Activated T-cell treated with anti-CD3 and anti-CD28 coated beads for 4 hours (primary cell): ENCODE measurements at regions not wholly inside any gene's neighbourhood (a gene's known extent, or its start where the extent isn't known, plus 50 kb on each side); places are given as distances from the start of the nearest gene placed in this dataset.
A peak's percentile ranks its signal among the peaks of the same experiment; 100 is the strongest.
"Not testable (repeated sequence)": the region's sequence is repeated elsewhere in the genome, so short reads cannot be mapped to it uniquely, and the experiment has no call there.

Experiments used
- DNase-seq: peaks from one replicate; pipeline ENCODE4 v3.0.0-alpha.2; 2020

DNA sequence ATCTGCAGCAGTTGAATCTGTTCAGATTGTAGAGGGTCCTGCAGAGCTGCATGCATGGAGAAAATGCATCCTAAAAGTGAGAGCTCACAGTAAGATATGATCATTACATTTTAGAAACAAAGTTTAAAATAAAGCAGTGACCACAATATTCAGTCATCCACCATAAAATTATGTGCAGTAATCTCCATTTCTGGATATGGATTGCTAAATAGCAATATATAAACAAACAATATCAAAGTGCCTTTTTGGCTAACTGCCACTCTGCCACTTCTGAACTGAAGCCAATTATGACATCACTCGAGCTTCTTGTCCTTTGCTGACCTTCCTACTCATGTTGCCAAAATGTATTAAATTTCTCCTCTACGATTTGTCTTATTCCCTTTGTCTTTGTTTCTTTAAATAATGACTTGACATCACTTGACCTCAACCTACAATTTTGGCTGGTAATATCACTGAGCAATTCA is 262.0 kb upstream of the CXADR start:
- no peak for DNase-seq

DNA sequence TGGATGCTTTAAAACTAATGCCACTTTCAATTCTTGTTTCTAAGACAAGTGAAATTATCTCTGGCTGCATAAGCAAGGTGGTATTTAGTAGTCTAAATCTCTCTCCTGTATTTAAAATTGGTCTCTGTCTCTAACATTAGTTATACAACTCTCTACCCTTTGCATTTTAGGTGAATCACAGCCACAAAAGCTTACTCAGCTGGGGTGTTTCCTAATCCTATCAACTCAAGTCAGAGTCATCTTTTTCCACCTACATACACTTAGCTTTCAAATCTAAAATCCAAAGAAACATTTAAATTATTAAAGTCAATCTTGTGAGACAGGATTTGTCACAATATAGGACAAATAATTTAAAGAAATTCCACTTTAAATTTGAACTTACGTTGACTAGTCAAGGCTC is 255.1 kb upstream of the CXADR start:
- no peak for DNase-seq

DNA sequence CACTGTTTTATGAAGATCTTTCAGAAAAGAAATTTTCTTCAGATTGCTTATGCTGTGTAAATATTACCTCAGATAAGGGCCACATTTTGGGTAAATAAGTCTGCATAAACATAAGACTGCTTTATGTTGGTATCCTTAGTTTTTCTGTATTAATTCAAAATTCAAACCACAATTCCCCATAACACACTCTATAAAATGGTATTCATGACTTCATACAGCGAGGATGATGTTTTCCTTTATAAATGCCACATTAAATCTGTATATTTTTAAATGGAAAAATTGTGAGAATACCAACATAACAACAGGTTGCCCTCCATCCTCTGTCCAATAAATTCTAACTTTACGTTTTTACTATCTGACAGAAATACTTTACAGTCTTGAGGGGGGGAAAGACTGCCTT is 248.7 kb upstream of the CXADR start:
- no peak for DNase-seq

DNA sequence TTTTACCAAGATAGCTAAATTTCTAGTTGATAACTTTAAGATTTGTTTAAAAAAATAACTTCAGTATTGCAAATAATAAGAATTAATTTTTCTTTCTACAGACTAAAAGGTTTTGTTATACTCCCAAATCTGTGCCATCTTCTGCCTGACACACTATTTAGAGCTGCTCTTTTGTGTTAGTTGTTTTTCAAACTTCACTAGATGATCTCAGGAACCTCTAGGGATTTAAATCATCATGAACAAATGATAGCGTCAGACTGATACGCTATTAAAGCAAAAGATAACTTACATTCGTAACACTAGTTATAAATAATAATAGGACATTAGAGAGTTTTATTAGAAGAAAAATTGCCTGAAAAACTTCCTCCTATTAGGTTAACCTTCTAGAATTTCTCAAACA is 243.1 kb upstream of the CXADR start:
- DNase-seq = no peak

DNA sequence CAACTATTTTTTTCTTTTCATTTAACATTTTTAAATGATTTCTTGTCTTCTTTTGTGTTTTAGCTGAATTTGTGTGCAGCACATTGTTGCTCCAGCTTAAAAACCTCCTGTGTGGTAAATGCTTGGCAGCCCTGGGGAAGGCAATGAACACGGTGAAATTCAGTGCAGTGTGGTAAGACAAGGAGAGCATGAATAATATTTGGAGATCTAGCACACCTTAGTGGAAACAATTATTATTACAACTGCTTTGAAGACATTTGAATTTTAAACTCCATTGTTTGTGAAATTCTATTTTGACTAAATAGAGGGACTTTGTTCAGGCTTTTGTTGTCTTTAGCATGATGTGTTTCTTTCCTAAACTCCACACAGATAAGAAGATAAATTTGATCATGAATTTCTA is 242.6 kb upstream of the CXADR start:
- no peak for DNase-seq

DNA sequence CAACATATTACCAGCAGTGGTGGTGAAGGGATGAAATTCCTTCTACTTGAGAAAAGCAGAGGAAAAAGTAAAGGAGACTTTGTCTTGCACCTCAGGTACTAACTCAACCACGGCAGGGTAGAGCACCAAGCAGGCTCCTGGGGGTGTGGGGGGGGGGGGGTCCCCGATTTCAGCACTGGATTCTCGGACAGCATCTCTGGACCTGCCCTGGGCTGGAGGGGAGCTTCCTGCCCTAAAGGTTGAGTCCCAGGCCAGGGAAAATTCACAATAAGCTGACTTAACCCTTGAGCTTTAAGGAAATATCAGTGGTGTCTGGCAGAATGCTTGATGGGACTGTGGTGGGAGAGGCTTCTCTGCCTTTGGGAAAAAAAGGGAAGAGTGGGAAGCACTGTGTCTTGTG is 233.2 kb upstream of the CXADR start:
- no peak for DNase-seq

DNA sequence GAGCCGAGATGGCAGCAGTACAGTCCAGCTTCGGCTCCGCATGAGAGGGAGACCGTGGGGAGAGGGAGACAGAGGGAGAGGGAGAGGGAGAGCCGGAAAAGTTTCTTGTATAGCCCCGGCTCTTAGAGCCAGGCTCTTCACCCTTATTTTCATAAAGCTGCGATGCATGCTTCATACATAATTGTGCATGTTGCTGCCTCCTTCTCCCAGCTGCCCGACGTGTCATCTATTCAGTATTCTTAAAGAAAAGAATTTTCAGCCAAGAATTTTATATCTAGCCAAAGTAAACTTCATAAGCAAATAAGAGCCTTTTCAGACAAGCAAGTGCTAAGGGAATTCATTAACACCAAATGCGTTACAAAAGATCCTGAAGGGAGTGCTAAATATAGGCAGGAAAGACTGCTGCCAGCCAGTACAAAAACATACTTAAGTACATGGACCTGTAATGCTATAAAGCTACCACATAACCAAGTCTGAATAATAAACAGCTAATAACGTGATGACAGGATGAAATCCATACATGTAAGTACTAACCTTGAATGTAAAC is 219.8 kb upstream of the CXADR start:
- DNase-seq = not testable (repeated sequence)

DNA sequence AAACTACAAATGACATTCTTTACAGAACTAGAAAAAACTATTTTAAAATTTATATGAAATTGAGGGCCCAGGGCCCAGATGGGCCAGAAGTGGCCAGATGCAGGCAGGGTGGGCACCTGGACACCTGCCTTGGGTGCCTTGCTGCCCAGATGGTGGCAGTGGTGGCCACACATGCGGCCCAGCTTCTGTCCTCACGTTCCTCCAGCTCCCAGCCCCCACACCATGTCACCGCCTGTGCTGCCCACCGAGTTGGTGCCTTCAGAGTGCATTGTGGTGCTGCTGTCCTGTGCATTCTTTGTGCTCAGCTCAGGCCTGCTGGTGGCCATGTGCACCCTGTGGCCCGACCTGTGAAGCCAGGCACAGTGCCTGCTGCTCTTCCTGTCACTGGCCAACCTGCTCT is 216.8 kb upstream of the CXADR start:
- DNase-seq = no peak

DNA sequence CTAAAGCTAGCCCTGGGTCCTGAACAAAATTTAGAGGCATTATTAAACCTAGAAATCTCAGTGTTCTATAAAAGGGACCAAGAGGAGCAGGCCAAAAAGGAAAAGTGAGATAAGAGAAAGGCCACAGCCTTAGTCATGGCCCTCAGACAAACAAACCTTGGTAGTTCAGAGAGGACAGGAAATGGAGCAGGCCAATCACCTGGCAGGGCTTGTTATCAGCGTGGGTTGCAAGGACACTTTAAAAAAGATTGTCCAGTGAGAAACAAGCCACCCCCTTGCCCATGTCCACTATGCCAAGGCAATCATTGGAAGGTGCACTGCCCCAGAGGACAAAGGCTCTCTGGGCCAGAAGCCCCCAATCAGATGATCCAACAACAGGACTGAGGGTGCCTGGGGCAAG is 213.3 kb upstream of the CXADR start:
- DNase-seq = not testable (repeated sequence)

DNA sequence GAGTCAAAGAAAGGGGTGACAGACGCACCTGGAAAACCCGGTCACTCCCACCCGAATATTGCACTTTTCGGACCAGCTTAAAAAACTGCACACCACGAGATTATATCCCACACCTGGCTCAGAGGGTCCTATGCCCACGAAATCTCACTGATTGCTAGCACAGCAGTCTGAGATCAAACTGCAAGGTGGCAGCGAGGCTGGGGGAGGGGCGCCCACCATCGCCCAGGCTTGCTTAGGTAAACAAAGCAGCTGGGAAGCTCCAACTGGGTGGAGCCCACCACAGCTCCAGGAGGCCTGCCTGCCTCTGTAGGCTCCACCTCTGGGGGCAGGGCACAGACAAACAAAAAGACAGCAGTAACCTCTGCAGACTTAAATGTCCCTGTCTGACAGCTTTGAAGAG is 185.1 kb upstream of the CXADR start:
- DNase-seq = not testable (repeated sequence)

DNA sequence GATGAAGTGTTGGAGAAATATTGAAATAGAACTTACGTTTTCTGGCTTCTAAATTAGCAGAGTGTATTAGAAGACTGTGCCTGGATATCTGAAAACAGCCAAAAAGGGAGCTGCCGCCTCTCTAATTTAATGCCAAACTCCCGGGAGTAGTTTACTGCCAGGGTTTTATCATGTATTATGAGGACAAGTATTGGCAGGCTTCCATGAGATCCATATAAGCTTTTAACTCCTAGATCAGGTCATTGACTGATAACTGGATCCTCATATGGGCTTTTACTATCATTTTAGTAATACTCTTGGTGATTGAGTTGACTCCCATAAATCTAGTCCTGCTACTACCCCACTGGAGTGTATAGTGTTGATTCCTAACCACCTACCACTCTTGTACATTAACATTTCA is 178.4 kb upstream of the CXADR start:
- DNase-seq = no peak

DNA sequence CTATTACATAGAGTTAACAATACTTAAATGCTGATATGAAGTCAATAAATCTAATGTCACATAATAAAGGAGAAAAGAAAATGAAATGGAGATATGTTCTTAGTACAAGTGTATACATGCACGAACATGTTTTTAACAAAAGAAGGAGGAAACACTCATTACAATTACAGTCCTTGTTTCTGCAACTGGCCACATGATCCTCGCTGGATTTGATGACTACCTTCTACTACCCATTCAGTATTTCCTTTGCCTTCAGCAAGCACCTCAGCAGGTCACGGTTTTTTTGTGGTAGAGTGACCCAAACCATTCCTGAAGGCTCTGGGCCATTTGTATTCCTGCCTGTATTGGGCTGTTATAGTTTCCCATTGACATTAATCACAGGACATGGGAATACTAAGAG is 172.8 kb upstream of the CXADR start:
- no peak for DNase-seq

DNA sequence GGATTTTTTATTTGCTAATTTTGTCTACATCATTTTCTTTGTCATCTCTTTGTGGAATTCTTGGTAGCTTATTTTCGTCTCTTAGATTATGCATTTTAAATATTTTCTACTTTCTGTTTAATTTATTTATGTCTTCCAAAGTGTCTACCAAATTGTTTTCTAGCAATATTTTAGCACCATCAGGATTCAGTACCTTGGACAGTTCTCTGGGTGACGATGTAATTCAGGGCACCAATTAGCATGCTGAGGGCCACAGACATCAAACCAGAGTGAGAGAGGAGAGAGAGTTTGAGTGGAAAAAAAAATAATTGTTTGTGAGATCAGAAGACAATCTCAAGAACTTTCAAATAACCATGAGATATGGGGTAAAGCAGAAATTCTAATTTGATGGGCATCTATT is 169.8 kb upstream of the CXADR start:
- no peak for DNase-seq

DNA sequence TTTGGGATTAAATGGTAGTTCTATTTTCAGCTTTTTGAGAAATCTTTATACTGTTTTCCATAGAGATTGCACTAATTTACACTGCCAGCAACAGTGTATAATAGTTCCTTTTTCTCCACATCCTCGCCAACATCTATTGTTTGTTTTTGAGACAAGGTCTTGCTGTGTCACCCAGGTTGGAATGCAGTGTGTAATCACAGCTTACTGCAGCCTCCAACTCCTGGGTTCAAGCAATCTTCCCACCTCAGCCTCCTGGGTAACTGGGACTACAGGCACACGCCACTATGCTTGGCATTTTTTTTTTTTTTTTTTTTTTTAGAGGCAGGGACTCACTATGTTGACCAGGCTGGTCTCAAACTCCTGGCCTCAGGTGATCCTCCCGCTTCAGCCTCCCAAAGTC is 164.5 kb upstream of the CXADR start:
- DNase-seq = no peak

DNA sequence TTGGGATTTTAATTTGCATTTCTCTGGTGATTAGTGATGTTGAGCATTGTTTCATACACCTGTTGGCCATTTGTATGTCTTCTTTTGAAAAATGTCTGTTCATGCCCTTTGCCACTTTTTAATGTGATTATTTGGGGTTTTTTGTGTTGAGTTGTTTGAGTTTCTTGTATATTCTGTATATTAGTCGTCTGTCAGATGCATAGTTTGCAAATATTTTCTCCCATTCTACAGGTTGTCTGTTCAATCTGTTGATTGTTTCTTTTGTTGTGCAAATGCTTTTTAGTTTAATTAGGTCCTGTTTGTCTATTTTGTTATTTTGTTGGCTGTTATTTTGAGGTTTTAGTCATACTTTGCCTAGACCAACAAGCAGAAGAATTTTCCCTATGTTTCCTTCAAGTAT is 164.0 kb upstream of the CXADR start:
- DNase-seq = no peak

DNA sequence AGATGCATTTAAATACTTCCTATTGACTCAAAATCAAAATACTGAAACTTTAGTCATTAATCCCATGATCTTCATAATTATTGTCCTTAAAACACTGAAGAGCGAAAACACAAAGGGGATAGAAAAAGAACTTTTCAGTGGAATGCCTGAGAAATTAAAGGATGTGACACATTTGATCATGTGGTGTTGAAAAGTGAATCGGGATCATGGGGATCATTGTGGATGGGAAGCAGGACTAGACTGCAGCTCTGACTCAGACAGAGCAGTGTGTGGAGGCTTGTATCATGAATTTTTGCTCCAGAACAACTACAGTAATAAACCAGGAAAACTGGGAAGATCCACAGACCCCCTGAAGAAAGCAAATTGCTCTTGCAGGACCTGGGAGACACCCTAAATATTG is 161.1 kb upstream of the CXADR start:
- no peak for DNase-seq

DNA sequence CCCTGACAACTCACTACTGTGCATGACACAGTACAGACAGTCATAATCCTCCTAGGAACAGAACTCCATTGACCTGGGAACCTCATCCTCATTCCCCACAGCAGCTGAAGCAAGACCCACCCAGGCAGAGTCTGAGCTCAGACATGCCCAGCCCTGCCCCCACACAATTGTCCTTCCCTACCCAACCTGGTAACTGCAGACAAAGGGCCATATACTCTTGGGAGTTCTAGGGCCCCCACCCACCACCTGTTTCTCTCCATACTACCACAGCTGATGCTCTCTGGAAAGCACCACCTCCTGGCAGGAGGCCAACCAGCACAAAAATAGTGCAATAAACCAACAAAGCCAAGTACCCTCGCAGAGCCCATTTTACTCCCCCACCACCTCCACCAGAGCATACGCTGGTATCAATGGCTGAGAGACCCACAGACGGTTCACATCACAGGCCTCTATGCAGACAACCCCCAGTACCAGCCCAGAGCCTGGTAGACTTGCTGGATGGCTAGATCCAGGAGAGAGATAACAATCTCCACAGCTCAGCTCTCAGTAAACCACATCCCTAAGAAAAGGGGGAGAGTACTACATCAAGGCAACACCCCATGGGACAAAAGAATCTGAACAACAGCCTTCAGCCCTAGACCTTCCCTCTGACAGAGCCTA is 159.7 kb upstream of the CXADR start:
- no peak for DNase-seq

DNA sequence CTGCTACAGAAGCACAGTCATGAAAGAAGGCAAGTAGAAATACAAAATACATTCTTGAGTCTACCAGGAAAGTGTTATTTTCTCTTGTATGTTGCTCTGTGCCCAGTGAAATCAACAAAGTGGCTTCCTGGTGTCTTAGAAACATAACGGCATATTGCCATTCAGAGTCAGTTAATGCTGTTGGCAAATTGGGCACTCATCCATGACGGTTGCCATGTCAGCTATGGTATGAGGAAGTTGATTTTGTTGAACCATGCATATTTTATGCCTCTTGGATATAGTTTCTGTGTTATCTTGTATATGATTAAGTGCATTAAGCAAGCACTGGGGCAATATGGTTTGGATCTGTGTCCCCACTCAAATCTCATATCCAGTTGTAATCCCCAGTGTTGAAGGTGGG is 153.1 kb upstream of the CXADR start:
- no peak for DNase-seq

DNA sequence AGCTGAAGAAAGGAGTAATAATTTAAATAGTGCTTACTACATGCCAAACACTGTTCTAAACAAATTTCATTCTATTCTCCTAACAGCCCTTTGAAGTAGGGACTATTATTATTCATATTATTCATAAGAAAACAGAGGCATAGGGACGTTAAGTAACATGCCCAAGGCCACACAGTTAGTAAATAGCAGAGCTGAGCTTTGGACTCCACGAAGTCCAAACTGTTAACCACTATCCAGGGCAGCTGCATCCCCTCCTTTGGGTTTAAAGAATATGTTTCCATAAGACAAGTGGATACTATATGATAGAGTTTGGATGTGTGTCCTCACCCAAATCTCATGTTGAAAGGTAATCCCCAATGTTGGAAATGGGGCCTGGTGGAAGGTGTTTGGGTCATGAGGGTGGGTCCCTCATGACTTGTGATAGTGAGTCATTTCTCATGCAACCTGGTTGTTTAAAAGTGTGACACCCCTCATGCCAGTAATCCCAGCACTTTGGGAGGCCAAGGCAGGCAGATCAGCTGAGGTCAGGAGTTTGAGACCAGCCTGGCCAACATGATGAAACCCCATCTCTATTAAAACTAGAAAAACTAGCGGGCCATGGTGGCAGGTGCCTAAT is 144.0 kb upstream of the CXADR start:
- DNase-seq = no peak

DNA sequence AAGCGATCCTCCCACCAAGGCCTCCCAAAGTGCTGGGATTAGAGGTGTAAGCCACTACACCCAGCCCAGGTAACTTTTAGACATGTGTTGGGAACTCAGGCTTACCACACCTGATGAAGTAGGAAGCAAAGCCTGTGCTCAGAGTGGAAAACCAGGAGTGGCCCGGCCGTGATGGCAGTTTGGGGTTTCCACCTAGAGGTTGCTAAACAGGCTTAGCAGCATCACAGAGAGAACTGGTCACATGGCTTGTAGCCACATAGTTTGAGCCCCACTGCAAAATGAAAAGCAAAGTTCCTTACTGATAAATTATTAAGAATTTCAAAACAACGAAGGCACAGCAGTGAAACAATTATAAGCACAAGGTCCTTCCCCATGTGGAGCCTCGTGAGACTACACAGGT is 142.6 kb upstream of the CXADR start:
- no peak for DNase-seq

DNA sequence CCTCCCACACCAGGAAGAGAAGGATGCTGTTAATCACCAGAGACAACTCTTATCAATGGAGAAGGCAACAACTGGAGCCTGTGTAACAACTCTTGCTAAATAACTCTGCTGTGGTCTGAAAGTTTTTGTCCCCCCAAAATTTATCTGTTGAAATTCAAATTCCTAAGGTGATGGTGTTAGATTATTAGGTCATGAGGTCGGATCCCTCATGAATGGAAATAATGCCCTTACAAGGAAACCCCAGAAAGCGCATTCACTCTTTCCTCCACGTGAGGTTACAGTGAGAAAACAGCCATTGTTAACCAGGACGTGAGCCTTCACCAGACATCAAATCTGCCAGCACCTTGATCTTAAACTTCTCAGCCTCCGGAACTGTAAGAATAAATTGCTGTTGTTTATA is 141.9 kb upstream of the CXADR start:
- no peak for DNase-seq

DNA sequence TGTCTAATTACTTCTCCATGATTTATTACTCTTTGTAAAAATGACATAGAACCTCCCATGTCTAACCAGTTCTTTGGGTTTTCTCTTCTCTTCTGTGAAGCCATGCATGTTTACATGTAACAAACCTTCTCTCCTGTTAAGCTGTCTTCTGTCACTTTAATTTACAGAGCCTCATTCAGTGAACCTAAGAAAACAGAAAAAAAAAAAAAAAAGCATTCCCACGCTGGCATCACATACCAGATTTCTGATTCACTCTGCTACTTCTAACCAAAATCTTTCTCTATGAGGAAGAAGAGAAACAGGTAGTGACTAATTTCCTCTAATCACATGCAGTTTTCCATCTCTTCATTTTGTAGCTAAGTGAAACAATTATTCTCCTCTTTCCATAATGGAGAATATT is 141.4 kb upstream of the CXADR start:
- DNase-seq = no peak

DNA sequence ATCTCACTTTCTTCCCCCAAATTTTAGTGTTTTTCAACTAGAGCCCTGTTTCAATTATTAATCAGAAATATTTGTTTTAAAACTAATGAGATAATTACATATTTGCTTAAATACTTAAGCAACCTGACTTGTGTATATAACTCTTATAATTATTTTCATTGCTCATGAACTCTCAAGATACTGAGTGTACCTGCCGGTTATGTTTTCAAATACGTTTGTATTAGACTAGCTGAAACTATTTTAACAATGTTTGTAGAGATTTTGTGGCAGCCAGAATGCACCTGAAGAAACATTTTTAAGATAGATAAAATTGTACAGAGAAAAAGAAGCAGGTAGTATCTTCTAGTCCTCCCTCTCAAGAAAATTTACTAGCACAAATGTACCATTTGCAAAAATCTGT is 140.6 kb upstream of the CXADR start:
- no peak for DNase-seq

DNA sequence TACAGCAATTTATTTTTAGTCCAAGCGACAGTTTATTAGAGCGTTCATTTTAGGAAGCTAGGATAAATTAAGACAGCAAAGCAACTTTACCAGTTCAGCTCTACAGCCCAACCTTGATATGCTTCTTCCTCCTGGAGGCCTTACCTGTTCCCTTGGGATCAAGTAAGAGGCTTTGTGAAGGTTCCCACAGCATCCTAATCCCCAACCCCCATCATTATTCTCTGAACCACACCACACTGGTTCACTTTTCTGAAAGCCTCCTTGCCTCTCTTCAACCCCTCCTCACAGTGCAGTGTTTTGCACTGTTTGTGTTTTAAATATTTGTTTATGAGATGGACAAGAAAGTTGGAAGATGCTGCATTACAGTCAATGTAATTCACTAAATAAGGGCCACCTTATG is 126.3 kb upstream of the CXADR start:
- DNase-seq = no peak

DNA sequence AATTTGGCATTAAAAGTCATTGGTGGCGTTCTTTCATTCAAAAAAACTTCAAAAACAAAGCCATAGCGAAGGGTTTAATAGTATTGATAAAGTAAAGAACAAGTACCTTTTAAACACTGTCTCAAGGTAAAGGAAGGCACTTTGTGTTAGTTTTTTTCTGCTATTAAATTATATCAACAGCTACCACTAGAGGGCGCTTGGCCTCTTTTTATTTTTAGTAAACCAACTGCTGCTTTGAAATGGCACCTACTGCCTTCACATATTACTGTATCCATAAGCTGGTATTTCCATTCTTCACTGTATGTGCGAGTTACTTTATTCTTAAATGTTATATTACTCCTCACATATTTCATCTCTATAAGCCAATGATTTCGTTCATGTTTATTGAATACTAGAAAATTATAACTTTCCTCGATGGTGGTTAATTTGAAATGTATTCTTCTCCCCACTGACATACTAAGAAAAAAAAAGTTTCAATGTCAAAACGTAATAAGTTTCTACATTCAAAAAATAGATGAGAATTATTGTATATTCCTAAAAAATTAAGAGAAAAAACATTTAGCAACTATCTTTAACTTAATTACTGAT is 125.7 kb upstream of the CXADR start:
- peak; percentile 41 for DNase-seq
